Calu3 (cell line): ENCODE measurements at regions not wholly inside any gene's neighbourhood (a gene's known extent, or its start where the extent isn't known, plus 50 kb on each side); places are given as distances from the start of the nearest gene placed in this dataset.

Experiments used
- BruUV-seq: library from RNA; stranded (reverse); fragments of 400-500 nt; replicated peaks from 2 replicates; lab custom pipeline; 2021; lab: Mats Ljungman, UMichigan
- CTCF ChIA-PET: fragments of 300-600 bp; sonication (Branson Sonifier 250); formaldehyde crosslinking; loops from one replicate; lab custom pipeline; 2022; ENCODE audit warnings: antibody characterized with exemption; lab: Charles Lee
- DNase-seq: peaks from one replicate; pipeline ENCODE4 v3.0.0; 2022
- H3K27ac Mint-ChIP-seq: one replicate; pipeline ENCODE4 v1.8.0; 2022; ENCODE audit warnings: mixed read lengths; ENCODE audit not compliant: unreplicated experiment
- H3K27me3 Mint-ChIP-seq: one replicate; pipeline ENCODE4 v1.8.0; 2022; ENCODE audit warnings: mixed read lengths; ENCODE audit not compliant: unreplicated experiment
- H3K36me3 Mint-ChIP-seq: one replicate; pipeline ENCODE4 v1.8.0; 2022; ENCODE audit warnings: mild to moderate bottlenecking, moderate library complexity, mixed read lengths; ENCODE audit not compliant: insufficient read depth, unreplicated experiment
- H3K4me1 Mint-ChIP-seq: one replicate; pipeline ENCODE4 v1.8.0; 2022; ENCODE audit warnings: mild to moderate bottlenecking, low read depth, mixed read lengths; ENCODE audit not compliant: unreplicated experiment
- H3K4me3 Mint-ChIP-seq: one replicate; pipeline ENCODE4 v1.8.0; 2022; ENCODE audit warnings: mild to moderate bottlenecking, low read depth, moderate library complexity, mixed read lengths; ENCODE audit not compliant: unreplicated experiment
- H3K9me3 Mint-ChIP-seq: one replicate; pipeline ENCODE4 v1.8.0; 2022; ENCODE audit warnings: low read depth, mixed read lengths; ENCODE audit not compliant: unreplicated experiment
- CTCF ChIP-seq: fragments of 200-600 bp; IDR thresholded peaks from one replicate; pipeline ENCODE4 v1.8.0; 2022; ENCODE audit warnings: antibody characterized with exemption; ENCODE audit not compliant: unreplicated experiment
- intact Hi-C: fragments of 100-400 bp; cut with micrococcal nuclease; formaldehyde crosslinking; loops from one replicate; pipeline ENCODE4 v1.10.0; 2022; ENCODE audit not compliant: unreplicated experiment

- BruUV-seq, result no TSS peak
- H3K27me3 Mint-ChIP-seq, result no peaks in the 10 kb centered on the region
- no peaks in the 10 kb centered on the region for H3K9me3 Mint-ChIP-seq
- H3K36me3 Mint-ChIP-seq, result no peaks in the 10 kb centered on the region
- H3K27ac Mint-ChIP-seq, result no peak overlapping the region
- no peak for TF ChIP-seq CTCF
- intact Hi-C loops, result no loop called here
- CTCF ChIA-PET, result no interaction called here
- peaks cover 7% of the 10 kb centered on the region for H3K4me1 Mint-ChIP-seq
- H3K4me3 Mint-ChIP-seq, result no peak overlapping the region
- no peak for DNase-seq
Measured at GRCh38 chr13:105345730-105346129, 1189.7 kb downstream of the EFNB2 start.

- H3K36me3 Mint-ChIP-seq, result no peaks in the 10 kb centered on the region
- TF ChIP-seq CTCF, result no peak
- H3K4me3 Mint-ChIP-seq, result no peak overlapping the region
- H3K27me3 Mint-ChIP-seq, result no peaks in the 10 kb centered on the region
- CTCF ChIA-PET, result no interaction called here
- no peaks in the 10 kb centered on the region for H3K9me3 Mint-ChIP-seq
- H3K27ac Mint-ChIP-seq, result no peak overlapping the region
- H3K4me1 Mint-ChIP-seq, result peaks cover 7% of the 10 kb centered on the region
- DNase-seq, result no peak
- BruUV-seq, result no TSS peak
- intact Hi-C loops, result no loop called here
Measured at GRCh38 chr13:105345131-105345530, 1190.3 kb downstream of the EFNB2 start.

GRCh38 chr13:105343134-105343806 lies 1192.2 kb downstream of the EFNB2 start:
- Mint-ChIP-seq H3K4me3 (no peak overlapping the region), H3K36me3 (no peaks in the 10 kb centered on the region), H3K4me1 (peaks cover 7% of the 10 kb centered on the region), H3K9me3 (no peaks in the 10 kb centered on the region), H3K27ac (no peak overlapping the region), H3K27me3 (no peaks in the 10 kb centered on the region)
- no peak for DNase-seq
- CTCF ChIA-PET, result no interaction called here
- intact Hi-C loops, result no loop called here
- BruUV-seq, result no TSS peak
- no peak for TF ChIP-seq CTCF

DNA sequence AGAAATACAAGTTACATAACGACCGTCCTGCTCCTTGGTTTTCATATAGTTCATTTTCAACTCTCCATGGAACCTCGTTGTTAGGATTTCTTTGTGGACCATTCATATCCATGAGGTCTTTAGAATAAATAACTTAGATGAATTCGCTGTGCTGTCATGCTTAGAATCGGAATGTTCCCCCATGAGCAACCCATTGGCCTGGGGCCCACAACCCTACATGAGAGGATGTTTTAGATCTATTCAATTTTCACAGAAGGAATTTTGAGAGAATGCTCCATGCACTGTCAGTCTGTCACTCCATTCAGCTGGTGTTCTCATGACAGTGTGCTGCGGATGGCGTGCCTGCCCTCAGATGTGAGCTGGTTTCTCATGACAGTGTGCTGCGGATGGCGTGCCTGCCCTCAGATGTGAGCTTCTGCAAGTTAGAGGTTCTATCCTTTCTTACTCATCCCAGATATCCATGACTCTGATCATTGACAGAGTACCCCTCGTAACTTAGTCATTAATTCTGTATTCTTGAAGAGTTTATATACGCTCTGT lies 1193.1 kb downstream of the EFNB2 start:
- H3K27me3 Mint-ChIP-seq, result no peaks in the 10 kb centered on the region
- H3K9me3 Mint-ChIP-seq, result no peaks in the 10 kb centered on the region
- no TSS peak for BruUV-seq
- intact Hi-C loops, result no loop called here
- CTCF ChIA-PET, result no interaction called here
- DNase-seq, result no peak
- H3K36me3 Mint-ChIP-seq, result no peaks in the 10 kb centered on the region
- no peak for TF ChIP-seq CTCF
- H3K4me1 Mint-ChIP-seq, result peaks cover 7% of the 10 kb centered on the region
- no peak overlapping the region for H3K27ac Mint-ChIP-seq
- no peak overlapping the region for H3K4me3 Mint-ChIP-seq
